Chondrocyte (in vitro differentiated cells): ENCODE measurements at regions not wholly inside any gene's neighbourhood (a gene's known extent, or its start where the extent isn't known, plus 50 kb on each side); places are given as distances from the start of the nearest gene placed in this dataset.
"Not testable (repeated sequence)": the region's sequence is repeated elsewhere in the genome, so short reads cannot be mapped to it uniquely, and the experiment has no call there.

Experiments
- DNase-seq: peaks from one replicate; pipeline ENCODE4 v3.0.0; 2021; ENCODE audit warnings: mixed read lengths, low spot score
- H3K27ac Mint-ChIP-seq: one replicate; pipeline ENCODE4 v1.8.0; 2021; ENCODE audit warnings: mild to moderate bottlenecking, moderate library complexity, mixed read lengths; ENCODE audit not compliant: unreplicated experiment
- H3K27me3 Mint-ChIP-seq: 2 replicates; pipeline ENCODE4 v1.8.0; 2021; ENCODE audit warnings: low read depth, mixed read lengths
- H3K36me3 Mint-ChIP-seq: 2 replicates; pipeline ENCODE4 v1.8.0; 2021; ENCODE audit warnings: low read depth, mixed read lengths
- H3K4me1 Mint-ChIP-seq: 2 replicates; pipeline ENCODE4 v1.8.0; 2021; ENCODE audit warnings: low read depth, mild to moderate bottlenecking, mixed read lengths
- H3K4me3 Mint-ChIP-seq: one replicate; pipeline ENCODE4 v1.8.0; 2021; ENCODE audit warnings: mild to moderate bottlenecking, moderate library complexity, mixed read lengths; ENCODE audit not compliant: unreplicated experiment
- H3K9me3 Mint-ChIP-seq: 2 replicates; pipeline ENCODE4 v1.8.0; 2021; ENCODE audit warnings: low read depth, mixed read lengths
- TF ChIP-seq, protein P1 (sequence below): fragments of 200-600 bp; sonication (generic); IDR thresholded peaks from 2 replicates; pipeline ENCODE4 v1.5.0; 2021; ENCODE audit warnings: antibody characterized with exemption, mild to moderate bottlenecking, moderate library complexity

DNA sequence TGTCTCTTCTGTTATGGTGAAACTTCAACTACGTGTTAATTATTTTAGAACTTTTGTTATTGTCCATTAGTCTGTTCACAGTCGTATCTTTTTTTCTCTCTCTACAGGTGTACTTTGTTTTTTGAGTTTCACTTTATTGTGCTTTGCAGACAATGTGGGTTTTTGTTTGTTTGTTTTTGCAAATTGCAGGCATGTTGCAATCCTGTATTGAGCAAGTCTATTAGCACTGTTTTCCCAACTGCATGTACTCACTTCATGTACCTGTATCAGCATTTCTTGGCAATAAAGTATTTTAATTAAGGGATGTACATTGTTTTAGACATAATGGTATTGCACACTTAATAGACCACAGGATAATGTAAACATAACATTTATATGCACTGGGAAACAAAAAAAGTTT is 99.1 kb upstream of the FAM110C start:
- Mint-ChIP-seq H3K4me1 (no peaks in the 10 kb centered on the region), H3K4me3 (no peak overlapping the region), H3K9me3 (no peaks in the 10 kb centered on the region), H3K27ac (no peak overlapping the region), H3K27me3 (peaks cover 11% of the 10 kb centered on the region), H3K36me3 (no peaks in the 10 kb centered on the region)
- DNase-seq: no peak
- TF ChIP-seq, protein P1, sequence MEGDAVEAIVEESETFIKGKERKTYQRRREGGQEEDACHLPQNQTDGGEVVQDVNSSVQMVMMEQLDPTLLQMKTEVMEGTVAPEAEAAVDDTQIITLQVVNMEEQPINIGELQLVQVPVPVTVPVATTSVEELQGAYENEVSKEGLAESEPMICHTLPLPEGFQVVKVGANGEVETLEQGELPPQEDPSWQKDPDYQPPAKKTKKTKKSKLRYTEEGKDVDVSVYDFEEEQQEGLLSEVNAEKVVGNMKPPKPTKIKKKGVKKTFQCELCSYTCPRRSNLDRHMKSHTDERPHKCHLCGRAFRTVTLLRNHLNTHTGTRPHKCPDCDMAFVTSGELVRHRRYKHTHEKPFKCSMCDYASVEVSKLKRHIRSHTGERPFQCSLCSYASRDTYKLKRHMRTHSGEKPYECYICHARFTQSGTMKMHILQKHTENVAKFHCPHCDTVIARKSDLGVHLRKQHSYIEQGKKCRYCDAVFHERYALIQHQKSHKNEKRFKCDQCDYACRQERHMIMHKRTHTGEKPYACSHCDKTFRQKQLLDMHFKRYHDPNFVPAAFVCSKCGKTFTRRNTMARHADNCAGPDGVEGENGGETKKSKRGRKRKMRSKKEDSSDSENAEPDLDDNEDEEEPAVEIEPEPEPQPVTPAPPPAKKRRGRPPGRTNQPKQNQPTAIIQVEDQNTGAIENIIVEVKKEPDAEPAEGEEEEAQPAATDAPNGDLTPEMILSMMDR: no peak

DNA sequence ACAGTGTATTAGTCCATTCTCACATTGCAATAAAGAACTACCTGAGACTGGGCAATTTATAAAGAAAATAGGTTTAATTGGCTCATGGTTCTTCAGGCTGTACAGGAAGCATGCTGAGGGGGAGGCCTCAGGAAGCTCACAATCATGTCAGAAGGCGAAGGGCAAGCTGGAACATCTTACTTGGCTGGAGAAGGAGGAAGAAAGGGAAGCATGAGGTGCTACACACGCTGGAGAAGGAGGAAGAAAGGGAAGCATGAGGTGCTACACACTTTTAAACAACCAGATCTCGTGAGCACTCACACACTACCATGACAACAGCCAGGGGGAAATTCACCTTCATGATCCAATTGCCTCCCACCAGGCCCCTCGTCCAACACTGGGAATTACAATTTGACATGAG is 95.3 kb upstream of the FAM110C start:
- Mint-ChIP-seq H3K36me3 (no peaks in the 10 kb centered on the region), H3K4me3 (no peak overlapping the region), H3K4me1 (no peaks in the 10 kb centered on the region), H3K27me3 (peaks cover 26% of the 10 kb centered on the region), H3K9me3 (no peaks in the 10 kb centered on the region), H3K27ac (no peak overlapping the region)
- TF ChIP-seq, protein P1: no peak
- DNase-seq: no peak

- Mint-ChIP-seq H3K36me3 (no peaks in the 10 kb centered on the region), H3K27ac (no peak overlapping the region), H3K27me3 (peaks cover 31% of the 10 kb centered on the region), H3K4me3 (no peak overlapping the region), H3K4me1 (peaks cover 6% of the 10 kb centered on the region), H3K9me3 (no peaks in the 10 kb centered on the region)
- DNase-seq: no peak
- TF ChIP-seq, protein P1: no peak
Measured at GRCh38 chr2:136666-137065, 90.4 kb upstream of the FAM110C start.

DNA sequence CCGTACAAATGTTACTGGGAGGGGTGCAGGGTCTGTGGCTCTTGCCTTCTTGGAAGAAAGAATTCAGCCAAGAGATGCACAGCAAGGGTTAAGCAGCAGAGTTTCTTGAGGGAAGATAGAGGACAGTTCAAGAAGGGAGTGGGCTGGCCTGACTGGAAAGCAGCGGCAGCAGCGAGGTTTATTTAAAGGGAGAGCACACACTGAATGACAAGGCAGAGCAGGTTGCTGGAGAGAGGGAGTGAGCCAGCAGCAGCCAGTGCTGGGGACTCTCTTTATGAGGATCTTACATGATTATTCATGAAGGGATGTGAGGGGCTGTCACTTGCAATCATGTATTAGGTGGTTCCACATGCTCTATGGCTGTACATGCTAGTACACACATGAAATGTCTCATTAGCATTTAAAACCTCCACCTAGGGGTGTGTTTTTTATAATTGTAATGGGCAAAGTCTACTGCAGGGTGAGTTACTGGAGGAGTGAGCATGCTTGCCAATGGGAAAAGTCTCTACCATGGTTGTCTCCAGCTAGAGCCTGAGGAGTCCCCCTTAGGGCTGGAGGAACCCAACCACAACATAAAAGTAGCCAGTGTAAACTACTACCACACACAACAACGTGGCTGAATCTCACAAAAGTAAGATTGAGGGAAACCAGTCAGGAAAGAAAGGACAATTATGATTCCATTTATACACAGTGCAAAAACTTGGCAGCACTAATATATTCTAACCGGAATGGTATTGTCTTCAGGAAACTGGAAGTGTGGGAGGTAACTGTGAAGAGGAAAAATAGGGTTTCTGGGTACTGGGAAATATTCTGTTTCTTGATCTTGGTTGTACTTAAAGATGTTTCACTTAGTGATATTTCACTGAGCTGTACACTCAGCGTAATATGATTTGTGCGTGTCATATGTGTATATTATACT is 87.6 kb upstream of the FAM110C start:
- Mint-ChIP-seq H3K27ac (no peak overlapping the region), H3K4me1 (peaks cover 6% of the 10 kb centered on the region), H3K27me3 (peaks cover 15% of the 10 kb centered on the region), H3K4me3 (no peak overlapping the region), H3K36me3 (no peaks in the 10 kb centered on the region), H3K9me3 (peaks cover 2% of the 10 kb centered on the region)
- no peak for DNase-seq
- TF ChIP-seq, protein P1: no peak

- not testable (repeated sequence) for DNase-seq, H3K36me3 Mint-ChIP-seq, H3K9me3 Mint-ChIP-seq, H3K4me3 Mint-ChIP-seq, H3K27me3 Mint-ChIP-seq, H3K27ac Mint-ChIP-seq, H3K4me1 Mint-ChIP-seq
Measured at GRCh38 chr2:126769-127168, 80.5 kb upstream of the FAM110C start.
